Left colon (tissue), 2 donors: ENCODE measurements at regions not wholly inside any gene's neighbourhood (a gene's known extent, or its start where the extent isn't known, plus 50 kb on each side); places are given as distances from the start of the nearest gene placed in this dataset.

Source experiments
- ATAC-seq: fragments of 200-7000 bp; cut with Tn5 transposase; one replicate; pipeline ENCODE4 v1.9.1; 2020; ENCODE audit warnings: mild to moderate bottlenecking, moderate library complexity
- DNase-seq, 2 donors: peaks; one replicate each; pipeline ENCODE4 v3.0.0-alpha.2; 2020
- intact Hi-C, 2 donors: fragments of 100-400 bp; cut with DNase I in 1 of 2; cut with micrococcal nuclease in 1 of 2; formaldehyde crosslinking; loops; one replicate each; pipeline versions ENCODE4 v1.11.2 to v1.14.0; 2022; cut with DNase I, micrococcal nuclease
- donor health status: DM: no; HTN: no; CAD: no.
- donor health status: DM: yes; HTN: yes; CAD: no.

- intact Hi-C loops, result no loop called here
- DNase-seq (no peak), ATAC-seq (no peak)
Measured at GRCh38 chr2:207281436-207281835, 115.7 kb upstream of the KLF7 start.

GRCh38 chr2:207282916-207283315 lies 117.2 kb upstream of the KLF7 start:
- DNase-seq (no peak), ATAC-seq (no peak)
- intact Hi-C loops, result no loop called here

GRCh38 chr2:207283356-207283755 lies 117.6 kb upstream of the KLF7 start:
- intact Hi-C loops, result no loop called here
- ATAC-seq, result no peak
- DNase-seq, result no peak

GRCh38 chr2:207284556-207285472 lies 119.1 kb upstream of the KLF7 start:
- no peak for ATAC-seq
- intact Hi-C loops, result no loop called here
- no peak for DNase-seq

- ATAC-seq, result no peak
- intact Hi-C loops, result no loop called here
- no peak for DNase-seq
Measured at GRCh38 chr2:207285473-207285815, 119.7 kb upstream of the KLF7 start.

- intact Hi-C loops, result no loop called here
- ATAC-seq (no peak), DNase-seq (no peak)
Measured at GRCh38 chr2:207286106-207286505, 120.4 kb upstream of the KLF7 start.

GRCh38 chr2:207288628-207289027 lies 122.9 kb upstream of the KLF7 start:
- DNase-seq (no peak), ATAC-seq (no peak)
- intact Hi-C loops, result no loop called here

GRCh38 chr2:207289295-207290018 lies 123.7 kb upstream of the KLF7 start:
- ATAC-seq (no peak), DNase-seq (no peak)
- intact Hi-C loops, result no loop called here

GRCh38 chr2:207290833-207291624 lies 125.3 kb upstream of the KLF7 start:
- no peak for DNase-seq
- intact Hi-C loops, result no loop called here
- no peak for ATAC-seq

- ATAC-seq (no peak), DNase-seq (no peak)
- intact Hi-C loops, result no loop called here
Measured at GRCh38 chr2:207291625-207292252, 126.0 kb upstream of the KLF7 start.

- no peak for DNase-seq
- intact Hi-C loops, result no loop called here
- ATAC-seq, result no peak
Measured at GRCh38 chr2:207296265-207296948, 130.7 kb upstream of the KLF7 start.

- DNase-seq, result no peak
- intact Hi-C loops, result no loop called here
- no peak for ATAC-seq
Measured at GRCh38 chr2:207300817-207301216, 135.1 kb upstream of the KLF7 start.

- ATAC-seq (no peak), DNase-seq (no peak)
- intact Hi-C loops, result no loop called here
Measured at GRCh38 chr2:207304761-207305160, 139.0 kb upstream of the KLF7 start.

GRCh38 chr2:207308519-207309224 lies 142.9 kb upstream of the KLF7 start:
- ATAC-seq (no peak), DNase-seq (no peak)
- intact Hi-C loops, result no loop called here

GRCh38 chr2:207311316-207312005 lies 145.7 kb upstream of the KLF7 start:
- intact Hi-C loops, result no loop called here
- ATAC-seq (peak; percentile 63), DNase-seq (peak in 1 of 2 donors; percentile 44)

GRCh38 chr2:207312006-207312356 lies 146.2 kb upstream of the KLF7 start:
- DNase-seq (no peak), ATAC-seq (no peak)
- intact Hi-C loops, result no loop called here

GRCh38 chr2:207313947-207314346 lies 148.2 kb upstream of the KLF7 start:
- ATAC-seq (no peak), DNase-seq (no peak)
- intact Hi-C loops, result no loop called here

- intact Hi-C loops, result no loop called here
- no peak for DNase-seq
- no peak for ATAC-seq
Measured at GRCh38 chr2:207315131-207315530, 149.4 kb upstream of the KLF7 start.
